ENCODE measurements at regions not wholly inside any gene's neighbourhood (a gene's known extent, or its start where the extent isn't known, plus 50 kb on each side); places are given as distances from the start of the nearest gene placed in this dataset.

- no peak overlapping the region for H3K9ac ChIP-seq
- no peak overlapping the region for H3K4me2 ChIP-seq (ENCODE audit: low read length)
- no peak overlapping the region for H3K4me3 ChIP-seq (ENCODE audit: low read depth, low read length)
- no peaks in the 10 kb centered on the region for H3K9me3 ChIP-seq (ENCODE audit: control insufficient read depth, low read length)
- TF ChIP-seq CTCF (IDR thresholded peaks at IDR 0.05), result no peak
- H3K4me1 ChIP-seq, result no peaks in the 10 kb centered on the region
- no peak overlapping the region for H3K27ac ChIP-seq
- H3K27me3 ChIP-seq (ENCODE audit: control insufficient read depth, insufficient read depth, low read length), result no peaks in the 10 kb centered on the region
- no peak overlapping the region for H2AFZ ChIP-seq
- H3K79me2 ChIP-seq, result no peaks in the 10 kb centered on the region
- no peaks in the 10 kb centered on the region for H3K36me3 ChIP-seq (ENCODE audit: control insufficient read depth, insufficient read depth, low read length)
Observed at GRCh38 chr13:64993514-64994164, 2236.5 kb downstream of the PCDH9 start.

GRCh38 chr13:64992314-64992713 lies 2237.8 kb downstream of the PCDH9 start:
- Histone ChIP-seq H3K27ac (no peak overlapping the region), H3K4me3 (ENCODE audit: low read depth, low read length) (no peak overlapping the region), H3K9ac (no peak overlapping the region), H3K36me3 (ENCODE audit: control insufficient read depth, insufficient read depth, low read length) (no peaks in the 10 kb centered on the region), H3K27me3 (ENCODE audit: control insufficient read depth, insufficient read depth, low read length) (no peaks in the 10 kb centered on the region), H3K79me2 (no peaks in the 10 kb centered on the region), H3K4me2 (ENCODE audit: low read length) (no peak overlapping the region), H3K4me1 (no peaks in the 10 kb centered on the region), H2AFZ (no peak overlapping the region), H3K9me3 (ENCODE audit: control insufficient read depth, low read length) (no peaks in the 10 kb centered on the region)
- no peak for TF ChIP-seq CTCF (IDR thresholded peaks at IDR 0.05)

GRCh38 chr13:64985075-64985474 lies 2245.1 kb downstream of the PCDH9 start:
- Histone ChIP-seq H3K27me3 (ENCODE audit: control insufficient read depth, insufficient read depth, low read length) (no peaks in the 10 kb centered on the region), H3K79me2 (no peaks in the 10 kb centered on the region), H3K4me2 (ENCODE audit: low read length) (no peak overlapping the region), H3K9me3 (ENCODE audit: control insufficient read depth, low read length) (no peaks in the 10 kb centered on the region), H3K36me3 (ENCODE audit: control insufficient read depth, insufficient read depth, low read length) (no peaks in the 10 kb centered on the region), H3K9ac (no peak overlapping the region), H2AFZ (no peak overlapping the region), H3K27ac (no peak overlapping the region), H3K4me1 (no peaks in the 10 kb centered on the region), H3K4me3 (ENCODE audit: low read depth, low read length) (no peak overlapping the region)
- no peak for TF ChIP-seq CTCF (IDR thresholded peaks at IDR 0.05)

GRCh38 chr13:64962404-64962803 lies 2267.7 kb downstream of the PCDH9 start:
- TF ChIP-seq CTCF (IDR thresholded peaks at IDR 0.05), result no peak
- Histone ChIP-seq H2AFZ (no peak overlapping the region), H3K79me2 (no peaks in the 10 kb centered on the region), H3K4me1 (no peaks in the 10 kb centered on the region), H3K27me3 (ENCODE audit: control insufficient read depth, insufficient read depth, low read length) (no peaks in the 10 kb centered on the region), H3K27ac (no peak overlapping the region), H3K4me3 (ENCODE audit: low read depth, low read length) (no peak overlapping the region), H3K9me3 (ENCODE audit: control insufficient read depth, low read length) (no peaks in the 10 kb centered on the region), H3K4me2 (ENCODE audit: low read length) (no peak overlapping the region), H3K9ac (no peak overlapping the region), H3K36me3 (ENCODE audit: control insufficient read depth, insufficient read depth, low read length) (no peaks in the 10 kb centered on the region)

- H3K27me3 ChIP-seq (ENCODE audit: control insufficient read depth, insufficient read depth, low read length), result no peaks in the 10 kb centered on the region
- H3K4me2 ChIP-seq (ENCODE audit: low read length), result no peak overlapping the region
- H3K9me3 ChIP-seq (ENCODE audit: control insufficient read depth, low read length), result no peaks in the 10 kb centered on the region
- no peaks in the 10 kb centered on the region for H3K79me2 ChIP-seq
- no peak overlapping the region for H2AFZ ChIP-seq
- H3K4me1 ChIP-seq, result no peaks in the 10 kb centered on the region
- TF ChIP-seq CTCF (IDR thresholded peaks at IDR 0.05), result no peak
- no peak overlapping the region for H3K4me3 ChIP-seq (ENCODE audit: low read depth, low read length)
- no peak overlapping the region for H3K9ac ChIP-seq
- H3K27ac ChIP-seq, result no peak overlapping the region
- no peaks in the 10 kb centered on the region for H3K36me3 ChIP-seq (ENCODE audit: control insufficient read depth, insufficient read depth, low read length)
Observed at GRCh38 chr13:64959276-64959675, 2270.9 kb downstream of the PCDH9 start.

Data from parathyroid adenoma (tissue), 2 donors.